T-helper 1 cell (primary cell): ENCODE measurements at regions not wholly inside any gene's neighbourhood (a gene's known extent, or its start where the extent isn't known, plus 50 kb on each side); places are given as distances from the start of the nearest gene placed in this dataset.

Experiments
- DNase-seq, 5 donors: peaks; one replicate each; pipeline ENCODE4 v3.0.0-alpha.2; 2012 to 2020

- DNase-seq = no peak
Observed at GRCh38 chr2:172204762-172205161, 102.1 kb upstream of the DLX2 start.

GRCh38 chr2:172205292-172205691 is 102.6 kb upstream of the DLX2 start:
- no peak for DNase-seq

- no peak for DNase-seq
Observed at GRCh38 chr2:172207911-172208310, 105.2 kb upstream of the DLX2 start.

- no peak for DNase-seq
Observed at GRCh38 chr2:172208791-172209325, 106.2 kb upstream of the DLX2 start.

GRCh38 chr2:172210599-172210998 is 107.9 kb upstream of the DLX2 start:
- no peak for DNase-seq

GRCh38 chr2:172211512-172211911 is 108.8 kb upstream of the DLX2 start:
- DNase-seq = no peak

- no peak for DNase-seq
Observed at GRCh38 chr2:172213116-172213860, 110.6 kb upstream of the DLX2 start.

GRCh38 chr2:172214252-172214651 is 111.6 kb upstream of the DLX2 start:
- no peak for DNase-seq

- no peak for DNase-seq
Observed at GRCh38 chr2:172215172-172215935, 112.7 kb upstream of the DLX2 start.

- no peak for DNase-seq
Observed at GRCh38 chr2:172215936-172216335, 113.2 kb upstream of the DLX2 start.

- DNase-seq = no peak
Observed at GRCh38 chr2:172216477-172216876, 113.8 kb upstream of the DLX2 start.

- no peak for DNase-seq
Observed at GRCh38 chr2:172219201-172219600, 116.5 kb upstream of the DLX2 start.

- DNase-seq = no peak
Observed at GRCh38 chr2:172220121-172220520, 117.4 kb upstream of the DLX2 start.

GRCh38 chr2:172223601-172224054 is 120.9 kb upstream of the DLX2 start:
- peak in 1 of 5 donors; percentile 77 for DNase-seq

GRCh38 chr2:172225786-172226185 is 123.1 kb upstream of the DLX2 start:
- DNase-seq = no peak

- peak in 1 of 5 donors; percentile 42 for DNase-seq
Observed at GRCh38 chr2:172226244-172227061, 123.8 kb upstream of the DLX2 start.

GRCh38 chr2:172227719-172228118 is 125.0 kb upstream of the DLX2 start:
- no peak for DNase-seq

- no peak for DNase-seq
Observed at GRCh38 chr2:172228177-172228808, 125.6 kb upstream of the DLX2 start.

- DNase-seq = no peak
Observed at GRCh38 chr2:172229125-172229524, 126.4 kb upstream of the DLX2 start.

GRCh38 chr2:172230332-172230888 is 127.7 kb upstream of the DLX2 start:
- DNase-seq = no peak

GRCh38 chr2:172230889-172231401 is 128.2 kb upstream of the DLX2 start:
- no peak for DNase-seq

- no peak for DNase-seq
Observed at GRCh38 chr2:172231508-172231907, 128.8 kb upstream of the DLX2 start.
